LNCAP (cell line): ENCODE measurements at regions not wholly inside any gene's neighbourhood (a gene's known extent, or its start where the extent isn't known, plus 50 kb on each side); places are given as distances from the start of the nearest gene placed in this dataset.

Source experiments
- TF ChIP-seq, protein P1 (sequence below): fragments of 450-650 bp; IDR thresholded peaks from 2 replicates; pipeline ENCODE4 v1.5.1; 2017; ENCODE audit warnings: mild to moderate bottlenecking

- TF ChIP-seq, protein P1, sequence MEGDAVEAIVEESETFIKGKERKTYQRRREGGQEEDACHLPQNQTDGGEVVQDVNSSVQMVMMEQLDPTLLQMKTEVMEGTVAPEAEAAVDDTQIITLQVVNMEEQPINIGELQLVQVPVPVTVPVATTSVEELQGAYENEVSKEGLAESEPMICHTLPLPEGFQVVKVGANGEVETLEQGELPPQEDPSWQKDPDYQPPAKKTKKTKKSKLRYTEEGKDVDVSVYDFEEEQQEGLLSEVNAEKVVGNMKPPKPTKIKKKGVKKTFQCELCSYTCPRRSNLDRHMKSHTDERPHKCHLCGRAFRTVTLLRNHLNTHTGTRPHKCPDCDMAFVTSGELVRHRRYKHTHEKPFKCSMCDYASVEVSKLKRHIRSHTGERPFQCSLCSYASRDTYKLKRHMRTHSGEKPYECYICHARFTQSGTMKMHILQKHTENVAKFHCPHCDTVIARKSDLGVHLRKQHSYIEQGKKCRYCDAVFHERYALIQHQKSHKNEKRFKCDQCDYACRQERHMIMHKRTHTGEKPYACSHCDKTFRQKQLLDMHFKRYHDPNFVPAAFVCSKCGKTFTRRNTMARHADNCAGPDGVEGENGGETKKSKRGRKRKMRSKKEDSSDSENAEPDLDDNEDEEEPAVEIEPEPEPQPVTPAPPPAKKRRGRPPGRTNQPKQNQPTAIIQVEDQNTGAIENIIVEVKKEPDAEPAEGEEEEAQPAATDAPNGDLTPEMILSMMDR = no peak
Observed at GRCh38 chr13:68749796-68750195, 1357.8 kb upstream of the ATXN8OS start.

DNA sequence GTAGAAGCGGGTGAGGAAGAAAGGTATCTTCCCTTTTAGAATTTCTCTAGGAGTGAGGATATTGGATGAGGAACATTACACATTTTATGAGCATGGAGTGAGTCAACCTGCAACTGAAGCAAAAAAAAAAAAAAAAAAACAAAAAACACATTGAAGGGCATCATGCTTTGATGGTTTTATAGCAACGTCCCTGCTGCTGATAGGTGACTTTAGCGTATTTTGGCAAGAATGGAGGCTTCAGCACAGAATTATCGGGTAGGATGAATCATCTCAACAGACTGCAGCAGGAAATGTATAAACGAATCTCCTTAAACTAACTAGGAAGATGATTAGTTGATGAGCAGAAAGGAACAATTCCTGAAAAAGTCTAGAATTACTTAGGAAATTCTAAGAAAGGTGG lies 1359.6 kb upstream of the ATXN8OS start:
- TF ChIP-seq, protein P1 = no peak

DNA sequence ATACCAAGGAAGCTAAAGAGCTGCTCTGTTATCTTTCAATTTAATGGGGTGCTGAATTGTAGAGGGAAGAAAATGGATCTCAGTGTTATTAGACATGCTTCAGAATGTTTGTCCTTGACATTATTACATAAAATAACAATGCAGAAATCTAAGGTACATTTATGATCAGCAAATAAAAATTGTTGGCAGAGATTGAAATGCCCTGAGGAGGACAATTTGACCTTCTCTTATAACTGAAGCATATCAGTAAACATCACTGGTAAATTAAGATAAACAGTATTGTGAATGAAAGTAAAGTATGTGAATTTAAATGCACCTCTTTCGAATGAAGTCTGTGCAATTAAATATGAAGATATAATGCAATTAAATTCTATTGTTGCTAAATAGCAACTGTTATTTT lies 1362.1 kb upstream of the ATXN8OS start:
- TF ChIP-seq, protein P1 = no peak

DNA sequence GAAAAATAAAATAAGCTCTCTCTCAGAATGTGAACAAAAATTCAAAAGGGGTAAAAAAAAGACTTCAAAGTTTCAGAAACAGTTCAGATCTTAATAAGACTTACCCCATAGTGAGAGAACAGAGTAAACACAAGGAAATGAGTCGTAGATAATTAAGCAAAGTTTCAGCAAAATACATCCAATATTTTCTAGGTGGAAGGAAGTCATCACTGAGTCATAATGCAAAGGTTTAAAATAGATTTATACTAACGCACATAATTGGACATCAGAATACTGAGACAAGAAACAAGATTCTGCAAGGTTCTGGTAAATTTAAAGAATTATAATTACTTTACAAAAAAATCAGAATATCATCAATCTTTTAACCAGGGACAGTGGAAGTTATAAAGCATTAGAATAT lies 1370.7 kb upstream of the ATXN8OS start:
- TF ChIP-seq, protein P1 = no peak

DNA sequence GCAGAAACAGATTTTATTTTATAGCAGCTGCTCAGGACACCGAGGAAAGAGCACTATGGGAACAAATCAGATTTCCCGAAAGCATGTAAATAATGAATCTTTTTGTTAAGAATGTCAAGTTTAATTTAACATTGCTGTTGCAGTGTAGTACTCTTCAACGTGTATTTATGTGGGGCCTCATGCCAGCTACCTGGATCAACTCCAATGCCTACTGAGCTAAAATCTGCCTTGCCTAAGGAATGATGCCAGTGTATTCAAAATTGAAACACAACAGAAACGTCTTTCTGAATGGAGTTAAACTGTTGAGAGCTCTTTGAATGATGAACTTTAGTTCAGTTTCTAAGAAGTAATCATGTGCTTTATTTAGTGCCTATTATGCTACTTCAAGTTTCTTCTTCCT lies 1379.8 kb upstream of the ATXN8OS start:
- TF ChIP-seq, protein P1 = no peak

DNA sequence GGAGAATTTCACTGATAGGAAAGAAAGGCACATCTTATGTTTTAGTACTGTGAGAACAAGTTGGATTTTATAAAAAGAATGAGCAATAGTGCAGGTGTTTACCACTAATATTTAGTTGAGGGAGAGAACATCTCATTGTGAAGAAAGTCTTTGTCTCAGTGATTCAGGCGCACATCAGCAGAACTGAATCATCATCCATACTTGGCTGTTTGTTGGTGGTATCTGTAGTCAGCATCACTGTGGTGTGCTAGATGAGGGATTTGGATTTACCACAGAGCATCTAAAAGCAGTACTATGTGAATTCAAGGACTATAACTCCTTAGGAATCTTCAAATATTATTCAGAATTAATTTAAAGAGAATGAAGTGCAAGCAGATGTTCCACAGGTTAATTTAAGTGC lies 1380.5 kb upstream of the ATXN8OS start:
- TF ChIP-seq, protein P1 = no peak

- TF ChIP-seq, protein P1 = no peak
Observed at GRCh38 chr13:68719815-68720214, 1387.8 kb upstream of the ATXN8OS start.

DNA sequence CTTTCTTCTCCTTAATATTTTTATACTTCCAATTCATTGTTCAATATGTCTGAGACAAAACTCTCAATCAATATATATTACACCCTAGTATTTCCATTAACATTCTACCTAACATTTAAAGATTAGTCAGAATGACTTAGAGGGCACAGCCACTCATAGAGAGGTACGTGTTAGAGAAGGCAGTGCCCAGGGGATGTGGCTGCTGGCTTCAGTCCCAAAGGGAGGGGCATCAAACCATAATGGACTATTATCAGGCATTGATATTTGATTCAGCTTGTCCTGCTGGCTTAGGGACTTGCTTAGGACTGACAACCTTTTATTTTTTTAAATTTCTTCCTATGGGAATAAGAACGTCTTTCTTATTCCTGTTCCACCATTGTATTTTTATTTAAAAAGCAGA lies 1392.0 kb upstream of the ATXN8OS start:
- TF ChIP-seq, protein P1 = no peak
